ENCODE measurements at regions not wholly inside any gene's neighbourhood (a gene's known extent, or its start where the extent isn't known, plus 50 kb on each side); places are given as distances from the start of the nearest gene placed in this dataset.

GRCh38 chr2:31704561-31705212 lies 123.9 kb upstream of the SRD5A2 start:
- TF ChIP-seq CTCF (IDR thresholded peaks at IDR 0.05) (no peak), POLR2A (IDR thresholded peaks at IDR 0.05) (no peak)

All from transverse colon (tissue), 3 donors.